WTC11 (cell line): ENCODE measurements at regions not wholly inside any gene's neighbourhood (a gene's known extent, or its start where the extent isn't known, plus 50 kb on each side); places are given as distances from the start of the nearest gene placed in this dataset.

Experiments used
- ATAC-seq: fragments of 200-7000 bp; cut with Tn5 transposase; 2 replicates; pipeline ENCODE4 v1.10.0; 2021; ENCODE audit warnings: mild to moderate bottlenecking, moderate library complexity
- CTCF ChIA-PET: fragments of 300-600 bp; sonication (Branson Sonifier 250); formaldehyde crosslinking; loops from one replicate; lab custom pipeline; 2021; ENCODE audit warnings: antibody characterized with exemption; lab: Charles Lee
- POLR2A ChIA-PET: fragments of 350-600 bp; sonication (Branson Sonifier 250); formaldehyde crosslinking; loops from one replicate; lab custom pipeline; 2021; ENCODE audit warnings: antibody characterized with exemption; lab: Charles Lee
- DNase-seq: peaks from one replicate; pipeline ENCODE4 v3.0.0; 2021; ENCODE audit warnings: low spot score
- H3K27ac Mint-ChIP-seq: 2 replicates; pipeline ENCODE4 v1.8.0; 2021; ENCODE audit warnings: mixed read lengths
- H3K27me3 Mint-ChIP-seq: 2 replicates; pipeline ENCODE4 v1.8.0; 2021; ENCODE audit warnings: low read depth, mild to moderate bottlenecking, moderate library complexity, mixed read lengths
- H3K36me3 Mint-ChIP-seq: 2 replicates; pipeline ENCODE4 v1.8.0; 2021; ENCODE audit warnings: mixed read lengths
- H3K4me1 Mint-ChIP-seq: 2 replicates; pipeline ENCODE4 v1.8.0; 2022; ENCODE audit warnings: mixed read lengths
- H3K4me3 Mint-ChIP-seq: 2 replicates; pipeline ENCODE4 v1.8.0; 2021; ENCODE audit warnings: mild to moderate bottlenecking, moderate library complexity, mixed read lengths
- H3K9me3 Mint-ChIP-seq: 2 replicates; pipeline ENCODE4 v1.8.0; 2021; ENCODE audit warnings: mixed read lengths
- CREM ChIP-seq: sonication (generic); formaldehyde crosslinking; IDR thresholded peaks from 2 replicates; pipeline ENCODE4 v1.8.1; 2022; ENCODE audit warnings: mild to moderate bottlenecking, missing genetic modification reagents, moderate library complexity
- E2F1 ChIP-seq: sonication (generic); formaldehyde crosslinking; IDR thresholded peaks from 2 replicates; pipeline ENCODE4 v1.8.0; 2022; ENCODE audit warnings: mild to moderate bottlenecking, missing genetic modification reagents
- ESRRA ChIP-seq: sonication (generic); formaldehyde crosslinking; IDR thresholded peaks from 2 replicates; pipeline ENCODE4 v1.8.1; 2022; ENCODE audit warnings: mild to moderate bottlenecking, missing genetic modification reagents, borderline replicate concordance
- HMGXB4 ChIP-seq: sonication (generic); formaldehyde crosslinking; IDR thresholded peaks from 2 replicates; pipeline ENCODE4 v1.8.1; 2023; ENCODE audit warnings: mild to moderate bottlenecking, moderate library complexity, missing genetic modification reagents
- IRF1 ChIP-seq: sonication (generic); formaldehyde crosslinking; IDR thresholded peaks from 2 replicates; pipeline ENCODE4 v1.8.0; 2023; ENCODE audit warnings: missing genetic modification reagents
- JAZF1 ChIP-seq: fragments of 250-450 bp; sonication (Bioruptor Pico); IDR thresholded peaks from 2 replicates; pipeline ENCODE4 v1.9.0; 2021; ENCODE audit warnings: moderate library complexity, mild to moderate bottlenecking, inconsistent platforms
- NFATC4 ChIP-seq: fragments of 250-450 bp; sonication (Bioruptor Pico); IDR thresholded peaks from 2 replicates; pipeline ENCODE4 v1.9.0; 2021; ENCODE audit warnings: mild to moderate bottlenecking
- NFYB ChIP-seq: sonication (generic); formaldehyde crosslinking; conservative IDR thresholded peaks from 2 replicates; pipeline ENCODE4 v1.8.0; 2022; ENCODE audit warnings: low read depth, missing genetic modification reagents
- NR1H2 ChIP-seq: sonication (generic); formaldehyde crosslinking; IDR thresholded peaks from 2 replicates; pipeline ENCODE4 v1.9.0; 2021; ENCODE audit warnings: mild to moderate bottlenecking, moderate library complexity, missing genetic modification reagents
- PRDM15 ChIP-seq: sonication (generic); formaldehyde crosslinking; IDR thresholded peaks from 2 replicates; pipeline ENCODE4 v1.8.0; 2022; ENCODE audit warnings: missing genetic modification reagents
- PREB ChIP-seq: sonication (generic); formaldehyde crosslinking; IDR thresholded peaks from 2 replicates; pipeline ENCODE4 v1.8.1; 2022; ENCODE audit warnings: mild to moderate bottlenecking, missing genetic modification reagents, moderate library complexity, borderline replicate concordance
- RELA ChIP-seq: sonication (generic); formaldehyde crosslinking; IDR thresholded peaks from 2 replicates; pipeline ENCODE4 v1.8.1; 2022; ENCODE audit warnings: missing genetic modification reagents, mild to moderate bottlenecking, borderline replicate concordance
- RORB ChIP-seq: fragments of 250-450 bp; sonication (Bioruptor Pico); IDR thresholded peaks from 2 replicates; pipeline ENCODE4 v1.9.0; 2021; ENCODE audit warnings: mild to moderate bottlenecking
- TCF7 ChIP-seq: sonication (generic); formaldehyde crosslinking; IDR thresholded peaks from 2 replicates; pipeline ENCODE4 v1.8.0; 2022; ENCODE audit warnings: mild to moderate bottlenecking, low read depth, missing genetic modification reagents, moderate library complexity
- USF2 ChIP-seq: sonication (generic); formaldehyde crosslinking; IDR thresholded peaks from 2 replicates; pipeline ENCODE4 v1.8.1; 2023; ENCODE audit warnings: mild to moderate bottlenecking, missing genetic modification reagents, moderate library complexity
- ZNF263 ChIP-seq: sonication (generic); formaldehyde crosslinking; IDR thresholded peaks from 2 replicates; pipeline ENCODE4 v1.8.1; 2022; ENCODE audit warnings: low read depth, mild to moderate bottlenecking, moderate library complexity, missing genetic modification reagents
- ZNF281 ChIP-seq: sonication (generic); formaldehyde crosslinking; IDR thresholded peaks from 2 replicates; pipeline ENCODE4 v1.8.0; 2023; ENCODE audit warnings: mild to moderate bottlenecking, missing genetic modification reagents
- ZNF416 ChIP-seq: fragments of 250-450 bp; sonication (Bioruptor Pico); IDR thresholded peaks from 2 replicates; pipeline ENCODE4 v1.9.0; 2021; ENCODE audit warnings: mild to moderate bottlenecking, inconsistent platforms
- ZSCAN18 ChIP-seq: fragments of 250-450 bp; sonication (Bioruptor Pico); IDR thresholded peaks from 2 replicates; pipeline ENCODE4 v2.1.2; 2022; ENCODE audit warnings: mild to moderate bottlenecking, moderate library complexity

- no peak for TF ChIP-seq ZSCAN18 (CRISPR knock-in tag)
- TF ChIP-seq PRDM15 (CRISPR knock-in tag), result no peak
- TF ChIP-seq NFATC4 (CRISPR knock-in tag), result no peak
- TF ChIP-seq TCF7 (CRISPR knock-in tag), result no peak
- no peak for TF ChIP-seq ZNF281 (CRISPR knock-in tag)
- TF ChIP-seq E2F1 (CRISPR knock-in tag), result no peak
These were observed 92.4 kb upstream of the PPP2R2D start (continued) for GRCh38 chr10:131808370-131808930.

- 0 out of 2 replicates have a peak, but pooled peaks cover 3% of the 10 kb centered on the region for H3K9me3 Mint-ChIP-seq
- H3K4me1 Mint-ChIP-seq, result peaks cover 34% of the 10 kb centered on the region
- H3K27ac Mint-ChIP-seq, result no peak overlapping the region
- POLR2A ChIA-PET, result interaction anchor here (0.5 kb wide), 1 partner anchor 358 kb away, joined by 4 read pairs; no protein-coding TSS in a partner anchor
- DNase-seq (no peak), ATAC-seq (no peak; the same call in 1 of the 2 replicates)
- H3K4me3 Mint-ChIP-seq, result no peak overlapping the region
- no peaks in the 10 kb centered on the region; the same call in none of the 2 replicates for H3K27me3 Mint-ChIP-seq
- no peaks in the 10 kb centered on the region for H3K36me3 Mint-ChIP-seq
- CTCF ChIA-PET, result no interaction called here
- TF ChIP-seq ZNF416 (CRISPR knock-in tag) (no peak), PREB (no peak), USF2 (no peak), ESRRA (CRISPR knock-in tag) (no peak), NR1H2 (CRISPR knock-in tag) (no peak), JAZF1 (no peak), CREM (CRISPR knock-in tag) (no peak), ZNF263 (CRISPR knock-in tag) (no peak), RELA (CRISPR knock-in tag) (no peak), HMGXB4 (CRISPR knock-in tag) (no peak), RORB (CRISPR knock-in tag) (no peak), NFYB (CRISPR knock-in tag) (no peak), IRF1 (CRISPR knock-in tag) (no peak)
These were observed 90.6 kb upstream of the PPP2R2D start for GRCh38 chr10:131810036-131810804.
